Chondrocyte (in vitro differentiated cells): ENCODE measurements at regions not wholly inside any gene's neighbourhood (a gene's known extent, or its start where the extent isn't known, plus 50 kb on each side); places are given as distances from the start of the nearest gene placed in this dataset.

Experiments used
- DNase-seq: peaks from one replicate; pipeline ENCODE4 v3.0.0; 2021; ENCODE audit warnings: mixed read lengths, low spot score
- H3K27ac Mint-ChIP-seq: one replicate; pipeline ENCODE4 v1.8.0; 2021; ENCODE audit warnings: mild to moderate bottlenecking, moderate library complexity, mixed read lengths; ENCODE audit not compliant: unreplicated experiment
- H3K27me3 Mint-ChIP-seq: 2 replicates; pipeline ENCODE4 v1.8.0; 2021; ENCODE audit warnings: low read depth, mixed read lengths
- H3K36me3 Mint-ChIP-seq: 2 replicates; pipeline ENCODE4 v1.8.0; 2021; ENCODE audit warnings: low read depth, mixed read lengths
- H3K4me1 Mint-ChIP-seq: 2 replicates; pipeline ENCODE4 v1.8.0; 2021; ENCODE audit warnings: low read depth, mild to moderate bottlenecking, mixed read lengths
- H3K4me3 Mint-ChIP-seq: one replicate; pipeline ENCODE4 v1.8.0; 2021; ENCODE audit warnings: mild to moderate bottlenecking, moderate library complexity, mixed read lengths; ENCODE audit not compliant: unreplicated experiment
- H3K9me3 Mint-ChIP-seq: 2 replicates; pipeline ENCODE4 v1.8.0; 2021; ENCODE audit warnings: low read depth, mixed read lengths
- CTCF ChIP-seq: fragments of 200-600 bp; sonication (generic); IDR thresholded peaks from 2 replicates; pipeline ENCODE4 v1.5.0; 2021; ENCODE audit warnings: antibody characterized with exemption, mild to moderate bottlenecking, moderate library complexity

- TF ChIP-seq CTCF = no peak
- DNase-seq = no peak
- peaks cover 3% of the 10 kb centered on the region for H3K9me3 Mint-ChIP-seq
- H3K4me1 Mint-ChIP-seq = peaks cover 42% of the 10 kb centered on the region
- no peaks in the 10 kb centered on the region for H3K27me3 Mint-ChIP-seq
- H3K27ac Mint-ChIP-seq = peak overlapping the region; percentile 87
- H3K36me3 Mint-ChIP-seq = no peaks in the 10 kb centered on the region
- H3K4me3 Mint-ChIP-seq = no peak overlapping the region
These were observed 132.7 kb upstream of the TNC start for GRCh38 chr9:115250621-115251032.

GRCh38 chr9:115254287-115255180 is 136.6 kb upstream of the TNC start:
- no peak for DNase-seq
- peak overlapping the region; percentile 14 for H3K27ac Mint-ChIP-seq
- no peak for TF ChIP-seq CTCF

GRCh38 chr9:115261656-115262081 is 143.7 kb upstream of the TNC start:
- no peaks in the 10 kb centered on the region for H3K9me3 Mint-ChIP-seq
- no peak overlapping the region for H3K4me3 Mint-ChIP-seq
- peaks cover 47% of the 10 kb centered on the region for H3K4me1 Mint-ChIP-seq
- H3K27me3 Mint-ChIP-seq = no peaks in the 10 kb centered on the region
- no peak overlapping the region for H3K27ac Mint-ChIP-seq
- no peak for TF ChIP-seq CTCF
- DNase-seq = no peak
- no peaks in the 10 kb centered on the region for H3K36me3 Mint-ChIP-seq

More at GRCh38 chr9:115254287-115255180, 136.6 kb upstream of the TNC start:
- no peaks in the 10 kb centered on the region for H3K27me3 Mint-ChIP-seq
- peaks cover 43% of the 10 kb centered on the region for H3K4me1 Mint-ChIP-seq
- H3K4me3 Mint-ChIP-seq = no peak overlapping the region
- peaks cover 3% of the 10 kb centered on the region for H3K9me3 Mint-ChIP-seq
- no peaks in the 10 kb centered on the region for H3K36me3 Mint-ChIP-seq

- peaks cover 47% of the 10 kb centered on the region for H3K4me1 Mint-ChIP-seq
- no peaks in the 10 kb centered on the region for H3K9me3 Mint-ChIP-seq
- no peaks in the 10 kb centered on the region for H3K27me3 Mint-ChIP-seq
- no peak overlapping the region for H3K4me3 Mint-ChIP-seq
- no peaks in the 10 kb centered on the region for H3K36me3 Mint-ChIP-seq
- peak overlapping the region; percentile 64 for H3K27ac Mint-ChIP-seq
- DNase-seq = no peak
- TF ChIP-seq CTCF = no peak
These were observed 144.5 kb upstream of the TNC start for GRCh38 chr9:115262477-115262876.

- H3K36me3 Mint-ChIP-seq = no peaks in the 10 kb centered on the region
- no peak overlapping the region for H3K4me3 Mint-ChIP-seq
- H3K9me3 Mint-ChIP-seq = no peaks in the 10 kb centered on the region
- DNase-seq = no peak
- no peaks in the 10 kb centered on the region for H3K27me3 Mint-ChIP-seq
- peak overlapping the region; percentile 18 for H3K27ac Mint-ChIP-seq
- TF ChIP-seq CTCF = no peak
- peaks cover 47% of the 10 kb centered on the region for H3K4me1 Mint-ChIP-seq
These were observed 145.0 kb upstream of the TNC start for GRCh38 chr9:115262952-115263351.
